ENCODE measurements at regions not wholly inside any gene's neighbourhood (a gene's known extent, or its start where the extent isn't known, plus 50 kb on each side); places are given as distances from the start of the nearest gene placed in this dataset.

GRCh38 chr12:124721501-124722162 is 142.0 kb downstream of the SCARB1 start:
- TF ChIP-seq ZNF274 (IDR thresholded peaks at IDR 0.05; ENCODE audit: low read depth, low read length) (no peak), YY1 (IDR thresholded peaks at IDR 0.05; ENCODE audit: insufficient read depth, insufficient read length) (no peak), SUZ12 (IDR thresholded peaks at IDR 0.05; ENCODE audit: extremely low read depth, insufficient read depth, insufficient read length) (no peak)
